ENCODE measurements at regions not wholly inside any gene's neighbourhood (a gene's known extent, or its start where the extent isn't known, plus 50 kb on each side); places are given as distances from the start of the nearest gene placed in this dataset.

- TF ChIP-seq CTCF (IDR thresholded peaks at IDR 0.05; ENCODE audit: extremely low read depth in 1 of 2, insufficient read depth in 1 of 2, low read depth in 1 of 2, low read length in 2 of 2): no peak
- TF ChIP-seq POLR2A (IDR thresholded peaks at IDR 0.05; ENCODE audit: low read depth, low read length): no peak
- no peak for TF ChIP-seq JUN (IDR thresholded peaks at IDR 0.05; ENCODE audit: borderline replicate concordance, insufficient read depth, insufficient read length, low read depth)
Measured at GRCh38 chr5:67806654-67807438, 408.7 kb upstream of the PIK3R1 start.

Data from endothelial cell of umbilical vein (primary cell).